ENCODE measurements at regions not wholly inside any gene's neighbourhood (a gene's known extent, or its start where the extent isn't known, plus 50 kb on each side); places are given as distances from the start of the nearest gene placed in this dataset.

DNA sequence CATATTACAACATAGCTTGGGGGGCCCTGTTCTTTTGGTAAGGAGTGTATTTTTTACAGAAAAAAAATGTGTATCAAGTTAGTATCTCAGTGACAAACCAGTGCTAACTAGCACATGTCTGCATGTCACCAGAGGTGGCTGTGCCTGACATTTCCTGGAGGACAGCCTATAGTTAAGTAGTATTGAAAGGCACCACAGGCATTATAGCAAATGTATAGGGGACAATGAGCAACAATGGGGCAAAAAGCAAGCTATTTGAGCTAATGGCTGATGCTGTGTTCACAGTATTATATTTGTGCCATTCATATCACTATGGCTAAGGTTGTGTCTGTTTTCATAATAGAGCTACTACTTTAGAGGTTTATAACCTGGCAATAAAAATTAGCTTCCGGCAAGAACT lies 1644.0 kb downstream of the MAT2B start:
- no peak for DNase-seq

DNA sequence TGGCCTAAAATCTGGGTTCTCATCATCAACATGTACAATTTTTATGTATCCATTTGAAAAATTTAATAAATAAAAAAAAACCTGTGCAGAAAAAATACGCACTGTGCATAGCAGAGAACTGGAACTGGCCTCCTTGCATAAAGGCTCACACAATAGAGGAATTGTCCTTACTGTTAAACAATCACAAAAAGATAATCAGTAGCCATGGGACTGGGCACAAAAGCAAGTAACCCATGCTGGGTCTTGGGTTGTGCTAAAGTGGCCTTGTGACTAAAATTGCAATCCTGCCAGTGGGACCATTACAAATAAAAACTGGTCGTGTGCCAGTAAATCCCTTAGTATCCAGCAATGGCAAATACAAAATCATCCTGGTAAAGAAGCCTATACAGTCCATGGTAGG lies 1646.6 kb downstream of the MAT2B start:
- no peak for DNase-seq

DNA sequence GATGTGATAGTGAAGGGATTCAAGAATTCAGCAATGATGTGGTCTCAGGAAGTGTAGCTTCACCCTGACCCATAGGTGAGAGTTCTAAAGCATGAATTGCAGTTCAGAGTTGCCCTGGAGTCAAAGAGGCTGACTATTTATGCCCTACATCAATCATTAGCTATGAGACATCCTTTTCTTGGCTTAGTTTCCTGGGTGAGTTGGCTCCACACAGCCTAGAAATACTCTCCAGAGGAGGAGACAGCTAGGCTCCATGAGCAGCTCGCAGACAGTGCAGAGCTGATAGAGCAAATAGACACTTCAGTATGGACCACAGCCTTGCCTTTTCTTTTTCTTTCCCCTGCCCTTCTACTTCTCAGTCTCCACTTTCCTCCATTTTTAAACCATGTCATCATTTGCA lies 1651.8 kb downstream of the MAT2B start:
- DNase-seq, result no peak

DNA sequence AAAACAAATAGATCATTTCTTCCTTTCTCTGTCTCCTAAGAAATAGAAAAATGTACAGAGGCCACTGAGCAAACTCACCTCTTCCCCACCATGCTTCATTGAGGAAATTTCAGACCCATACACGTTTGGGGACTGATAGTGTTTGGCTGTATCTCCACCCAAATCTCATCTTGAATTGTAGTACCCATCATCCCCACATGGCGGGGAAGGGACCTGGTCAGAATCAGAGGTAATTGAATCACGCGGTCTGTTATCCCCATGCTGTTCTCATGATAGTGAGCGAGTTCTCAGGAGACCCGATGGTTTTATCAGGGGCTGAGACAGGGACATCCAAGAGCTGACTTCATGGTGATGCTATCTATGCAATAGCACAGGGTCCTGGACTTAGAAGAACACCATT lies 1655.8 kb downstream of the MAT2B start:
- DNase-seq, result no peak

DNA sequence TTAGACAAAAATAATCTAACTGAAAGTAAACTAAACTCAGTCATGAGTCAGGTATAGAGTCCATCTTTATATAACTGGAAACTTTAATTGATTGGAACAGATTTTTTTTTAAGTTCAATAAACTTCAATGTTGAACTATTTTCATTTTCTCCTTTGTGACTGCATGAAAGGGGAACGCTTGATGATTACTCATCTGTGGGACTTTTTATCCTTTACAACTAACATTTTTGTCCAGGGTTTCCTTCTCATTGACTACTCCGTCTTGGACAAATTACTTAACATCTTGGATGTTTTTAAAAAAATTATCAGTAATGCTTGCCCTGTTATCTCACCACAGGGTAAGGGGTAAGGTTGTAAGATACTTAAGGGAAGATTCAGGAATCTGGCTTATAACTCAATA lies 1658.4 kb downstream of the MAT2B start:
- peak; percentile 22 for DNase-seq

DNA sequence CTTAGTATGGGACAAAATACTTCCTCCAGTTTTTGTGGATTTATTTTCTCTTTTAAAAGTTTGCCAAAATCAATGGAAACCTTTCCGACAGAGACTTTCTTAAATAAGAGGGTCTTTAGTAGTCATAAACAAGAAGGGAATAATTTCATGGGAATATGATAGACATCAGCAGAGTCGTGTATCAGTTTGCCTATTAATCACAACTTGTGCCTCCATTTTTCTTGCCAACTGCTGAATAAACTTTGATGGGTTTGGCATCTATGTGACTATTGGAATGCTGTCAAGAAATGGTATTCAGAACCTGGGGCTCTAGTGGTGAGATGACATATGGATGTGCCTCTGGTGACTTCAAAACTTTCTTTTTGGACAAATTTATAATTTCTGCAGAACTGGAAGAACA lies 1668.2 kb downstream of the MAT2B start:
- no peak for DNase-seq

DNA sequence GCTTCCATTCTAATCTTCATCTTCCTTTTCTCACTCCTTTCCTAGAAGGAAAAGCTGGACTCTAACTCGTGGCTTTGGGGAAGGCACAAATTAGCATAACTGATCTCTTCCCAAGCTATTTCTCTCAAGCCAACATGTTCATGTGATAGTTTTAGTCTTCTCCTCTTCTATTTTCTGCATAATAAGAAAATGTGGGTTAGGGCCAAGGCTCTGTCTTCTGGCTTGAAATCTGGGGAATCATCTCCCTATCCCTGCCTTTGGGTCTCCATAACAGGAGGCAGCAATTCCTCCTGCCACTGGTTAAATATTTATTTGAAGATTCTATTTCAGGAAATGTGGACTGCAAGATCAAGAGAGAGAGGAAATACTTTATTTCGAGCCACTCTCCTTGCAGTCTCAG lies 1669.6 kb downstream of the MAT2B start:
- DNase-seq, result no peak

DNA sequence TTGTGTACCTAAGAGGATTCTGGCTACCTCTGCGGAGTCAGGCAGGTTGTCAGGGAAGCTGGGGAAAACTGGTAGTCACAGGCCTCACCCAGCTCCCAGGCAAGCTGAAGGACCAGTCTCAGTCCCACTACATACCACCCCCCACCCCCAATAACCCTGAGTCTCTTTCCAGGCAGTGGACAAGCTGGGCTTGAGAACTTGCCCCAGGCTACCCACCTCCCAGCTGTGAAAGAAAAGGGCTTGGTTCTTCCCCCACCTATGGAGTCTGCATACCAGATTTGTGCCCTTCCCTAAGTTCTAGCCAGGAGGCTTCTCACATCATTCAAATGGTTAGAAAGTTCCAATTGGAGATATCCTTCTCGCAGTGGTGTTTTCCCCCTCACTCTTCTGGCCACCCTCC lies 1678.8 kb downstream of the MAT2B start:
- DNase-seq, result no peak

DNA sequence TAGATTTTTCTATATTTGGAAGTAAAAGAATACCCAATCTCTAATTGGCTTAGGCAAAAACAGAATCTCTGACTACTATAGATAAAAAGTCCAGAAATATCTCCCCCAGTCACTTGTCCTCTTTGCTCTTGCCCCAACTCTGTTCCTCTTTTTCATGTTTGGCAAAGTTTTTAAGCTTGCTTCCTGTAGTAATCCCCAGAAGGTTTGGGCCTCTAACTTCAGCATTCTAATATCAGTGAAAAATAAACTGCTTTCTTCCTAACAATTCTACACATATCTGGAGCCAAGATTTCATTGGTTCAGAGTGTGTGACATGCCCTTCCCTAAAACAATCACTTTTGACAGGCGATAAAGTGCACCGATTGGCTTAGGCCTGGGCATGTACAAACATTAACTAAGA lies 1680.3 kb downstream of the MAT2B start:
- peak; percentile 22 for DNase-seq

DNA sequence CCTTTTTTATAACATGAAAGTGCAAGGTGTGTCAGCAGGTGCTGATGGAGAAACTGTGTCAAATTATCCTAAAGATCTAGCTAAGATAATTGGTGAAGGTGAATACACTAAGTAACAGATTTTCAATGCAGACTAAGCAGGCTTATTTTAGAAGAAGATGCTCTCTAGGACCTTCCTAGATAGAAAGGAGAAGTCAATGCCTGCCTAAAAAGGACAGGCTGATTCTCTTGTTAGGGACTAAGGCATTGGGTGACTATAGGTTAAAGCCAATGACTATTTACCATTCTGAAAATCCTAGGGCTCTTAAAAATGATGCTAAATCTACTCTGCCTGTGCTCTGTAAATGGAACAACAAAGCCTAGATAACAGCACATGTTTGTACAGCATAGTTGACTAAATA lies 1682.4 kb downstream of the MAT2B start:
- DNase-seq, result peak; percentile 10

DNA sequence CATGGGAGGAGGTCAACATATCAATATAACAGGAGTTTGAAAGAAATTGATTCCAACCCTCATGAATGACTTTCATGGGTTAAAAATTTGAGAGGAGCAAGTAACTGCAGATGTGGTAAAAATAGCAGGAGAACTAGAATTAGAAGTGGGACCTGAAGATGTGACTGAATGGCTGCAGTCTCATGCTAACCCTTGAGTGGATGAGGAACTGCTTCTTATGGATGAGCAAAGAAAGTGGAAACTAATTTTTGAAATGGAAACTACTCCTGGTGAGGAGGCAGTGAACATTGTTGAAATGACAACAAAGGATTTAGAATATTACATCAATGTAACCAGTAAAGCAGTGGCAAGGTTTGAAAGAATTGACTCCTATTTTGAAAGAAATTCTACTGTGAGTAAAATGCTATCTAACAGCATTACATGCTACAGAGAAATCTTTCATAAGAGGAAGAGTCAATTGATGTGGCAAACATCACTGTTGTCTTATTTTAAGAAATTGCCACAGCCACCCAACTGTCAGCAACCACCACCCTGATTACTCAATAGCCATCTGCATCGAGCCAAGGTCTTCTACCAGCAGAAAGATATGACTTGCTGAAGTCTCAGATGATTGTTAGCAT lies 1683.2 kb downstream of the MAT2B start:
- DNase-seq, result peak; percentile 93

DNA sequence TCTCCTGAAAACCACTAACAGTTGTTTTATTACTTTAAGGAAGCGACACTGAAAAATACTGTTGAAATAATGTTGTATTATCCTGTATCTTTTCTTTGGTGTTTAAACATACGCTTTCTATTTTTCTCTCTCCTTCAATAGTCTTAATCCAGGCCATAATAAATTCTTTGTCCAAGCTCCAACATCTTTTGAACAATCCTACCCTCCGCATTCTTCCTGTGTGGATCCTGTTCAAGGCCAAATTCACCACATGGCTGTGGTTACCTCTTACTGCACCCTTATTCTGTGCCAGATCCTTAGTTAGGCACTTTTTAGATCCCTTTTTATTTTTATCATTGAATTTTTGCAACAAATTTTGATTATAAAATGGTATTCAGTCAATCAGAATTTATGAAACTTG lies 1691.5 kb downstream of the MAT2B start:
- DNase-seq, result no peak

DNA sequence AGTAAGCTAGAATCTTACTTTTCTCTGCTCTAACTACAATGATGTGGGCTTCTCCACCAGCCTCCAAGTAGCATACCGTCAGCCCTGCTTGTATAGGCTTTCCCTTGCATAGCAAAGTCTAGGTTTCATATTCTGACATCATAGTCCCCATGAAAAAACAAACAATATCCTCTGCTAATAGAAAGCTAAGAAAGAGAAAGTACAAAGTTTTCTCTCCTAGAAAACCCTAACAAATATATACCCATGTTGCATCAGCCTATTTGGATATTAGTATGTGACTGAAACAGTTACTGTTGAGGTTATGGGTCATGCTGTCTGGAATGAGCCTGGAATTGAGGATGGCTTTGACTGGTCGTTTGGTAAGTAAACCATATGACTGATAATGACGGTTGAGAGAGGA lies 1696.0 kb downstream of the MAT2B start:
- DNase-seq, result peak; percentile 27

DNA sequence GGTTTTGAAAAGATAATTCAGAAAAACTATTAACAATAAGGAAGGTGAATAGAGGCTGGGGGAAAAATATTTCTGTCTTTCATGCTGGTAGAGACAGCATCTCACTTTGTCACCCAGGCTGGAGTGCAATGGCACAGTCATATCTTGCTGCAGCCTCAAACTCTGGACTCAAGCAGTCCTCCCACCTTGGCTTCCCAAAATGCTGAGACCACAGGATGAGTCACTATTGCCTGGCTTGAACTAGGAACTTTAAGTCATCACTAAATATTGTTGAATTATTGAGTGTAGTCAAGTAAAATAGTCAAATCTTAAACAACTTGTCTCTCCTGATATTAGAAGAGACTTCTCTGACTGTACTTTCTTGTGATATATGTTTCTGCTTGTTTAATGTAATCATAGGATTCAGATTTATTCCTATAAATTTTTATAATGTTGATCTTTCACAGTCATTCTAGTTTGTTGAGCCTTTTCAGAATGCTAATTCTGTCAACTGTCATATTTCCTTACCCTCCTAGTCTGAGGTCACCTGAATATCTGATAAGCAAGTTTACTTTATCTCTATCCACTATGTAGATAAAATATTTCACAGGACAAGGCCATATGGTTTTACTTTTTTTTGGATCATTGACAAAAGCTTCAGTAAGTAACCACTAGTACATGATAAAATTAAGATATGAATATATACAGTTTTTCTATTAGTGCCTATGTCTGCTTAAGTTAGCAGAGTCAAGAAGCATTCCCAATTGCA lies 1696.5 kb downstream of the MAT2B start:
- DNase-seq, result peak; percentile 60

DNA sequence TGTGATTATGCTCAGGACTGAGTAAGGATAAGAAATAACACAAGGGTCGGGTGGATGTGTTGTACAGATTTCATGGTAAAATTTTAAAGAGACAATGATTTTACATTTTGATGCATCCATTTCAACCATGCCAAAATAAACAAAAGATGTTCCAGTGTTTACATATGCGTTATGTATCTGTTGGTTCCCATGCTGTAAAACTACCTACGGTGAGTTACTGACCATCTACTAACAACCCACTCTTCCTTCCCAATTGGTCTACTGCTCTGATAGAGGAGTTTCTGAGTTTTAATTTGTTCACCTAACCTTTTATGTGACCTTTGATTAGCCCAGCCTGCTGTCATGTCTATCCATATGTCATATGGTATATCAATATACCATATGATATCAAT lies 1697.1 kb downstream of the MAT2B start:
- no peak for DNase-seq

DNA sequence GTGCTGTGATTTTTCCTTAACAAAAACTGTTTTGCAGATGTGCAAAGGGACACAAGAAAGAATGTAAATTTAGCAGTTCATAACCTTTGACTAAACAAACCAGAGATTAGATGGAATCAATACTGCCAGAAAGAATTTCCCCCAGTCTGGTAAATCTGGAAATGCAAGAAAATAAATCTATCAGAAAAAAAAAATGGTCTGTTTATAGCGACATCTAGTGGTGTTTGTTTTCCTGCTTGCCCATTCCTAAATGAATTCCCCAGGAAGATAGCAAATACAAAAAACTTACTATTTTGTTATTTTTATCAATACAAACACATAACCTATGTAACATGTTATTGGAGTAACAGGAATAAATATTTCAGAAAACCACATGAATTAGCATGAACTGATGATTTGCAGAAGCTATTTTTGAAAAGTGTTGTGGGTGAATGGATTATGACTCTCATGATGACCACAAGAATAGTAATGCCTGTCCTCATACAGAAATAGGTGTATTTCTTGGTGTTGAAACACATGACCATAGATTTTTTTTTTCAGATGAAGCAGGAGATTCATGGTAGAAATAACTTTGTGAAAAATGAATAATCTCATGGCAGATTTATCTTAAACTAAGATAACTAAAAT lies 1703.8 kb downstream of the MAT2B start:
- peak; percentile 52 for DNase-seq

DNA sequence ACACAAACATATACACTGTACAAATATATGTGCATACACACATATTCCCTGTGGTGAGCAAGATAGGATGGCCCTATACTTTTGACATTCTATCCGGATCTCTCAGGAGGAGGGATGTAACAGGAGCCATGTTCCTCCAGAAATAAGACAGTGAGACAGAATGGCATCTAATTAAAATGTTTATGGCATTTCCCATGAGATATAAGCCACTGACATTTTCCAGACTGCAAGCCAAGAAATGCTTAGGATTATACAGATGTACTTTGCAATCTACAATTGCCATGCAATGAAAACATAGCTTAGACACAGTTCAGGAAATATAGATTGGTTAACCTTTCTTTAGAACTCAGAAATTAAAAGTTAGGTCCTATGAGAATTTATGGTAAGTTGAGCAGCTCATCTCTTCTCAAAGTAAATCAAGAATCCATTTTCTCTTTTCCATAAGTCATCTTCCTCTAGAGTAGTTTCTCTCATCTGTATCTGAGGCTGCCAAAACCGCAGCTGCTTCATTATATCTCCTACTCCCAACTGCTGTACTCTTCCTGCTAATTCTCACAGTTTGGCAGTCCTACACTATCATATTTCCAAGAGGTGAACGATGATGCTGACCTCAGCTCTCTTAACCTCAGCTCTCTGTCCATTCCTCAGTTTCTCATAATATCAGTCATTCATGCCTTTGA lies 1719.1 kb downstream of the MAT2B start:
- DNase-seq, result no peak

DNA sequence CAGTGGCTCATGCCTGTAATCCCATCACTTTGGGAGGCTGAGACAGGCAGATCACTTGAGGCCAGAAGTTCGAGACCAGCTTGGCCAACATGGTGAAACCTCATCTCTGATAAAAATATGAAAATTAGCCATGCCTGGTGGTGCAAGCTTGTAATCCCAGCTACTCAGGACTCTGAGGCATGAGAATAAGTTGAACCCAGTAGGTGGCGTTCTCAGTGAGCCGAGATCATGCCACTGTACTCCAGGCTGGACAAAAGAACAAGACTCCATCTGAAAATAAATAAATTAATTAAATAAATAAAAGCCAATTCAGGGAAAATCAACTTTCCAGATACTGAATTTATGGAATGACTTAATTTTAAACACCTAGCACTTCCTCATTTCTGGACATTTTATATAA lies 1722.1 kb downstream of the MAT2B start:
- DNase-seq, result no peak

DNA sequence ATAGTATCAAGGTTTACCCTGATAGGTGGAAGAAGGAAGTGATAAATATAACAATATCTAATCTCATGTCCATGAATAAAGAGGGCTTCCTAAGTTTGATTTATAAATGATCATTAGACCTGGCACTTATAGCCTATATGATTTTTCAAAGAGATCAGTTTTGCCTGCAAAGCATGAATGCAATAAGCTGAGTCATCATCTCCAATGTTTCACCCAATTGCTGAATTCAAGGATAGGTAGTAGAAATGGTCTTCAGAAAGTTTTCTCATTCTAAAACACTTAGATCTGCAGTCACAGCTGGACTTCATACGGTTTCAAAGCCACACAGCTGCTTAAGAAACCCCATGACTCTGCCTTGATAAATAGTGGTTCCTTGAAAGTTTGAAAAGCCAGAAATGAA lies 1722.8 kb downstream of the MAT2B start:
- no peak for DNase-seq

DNA sequence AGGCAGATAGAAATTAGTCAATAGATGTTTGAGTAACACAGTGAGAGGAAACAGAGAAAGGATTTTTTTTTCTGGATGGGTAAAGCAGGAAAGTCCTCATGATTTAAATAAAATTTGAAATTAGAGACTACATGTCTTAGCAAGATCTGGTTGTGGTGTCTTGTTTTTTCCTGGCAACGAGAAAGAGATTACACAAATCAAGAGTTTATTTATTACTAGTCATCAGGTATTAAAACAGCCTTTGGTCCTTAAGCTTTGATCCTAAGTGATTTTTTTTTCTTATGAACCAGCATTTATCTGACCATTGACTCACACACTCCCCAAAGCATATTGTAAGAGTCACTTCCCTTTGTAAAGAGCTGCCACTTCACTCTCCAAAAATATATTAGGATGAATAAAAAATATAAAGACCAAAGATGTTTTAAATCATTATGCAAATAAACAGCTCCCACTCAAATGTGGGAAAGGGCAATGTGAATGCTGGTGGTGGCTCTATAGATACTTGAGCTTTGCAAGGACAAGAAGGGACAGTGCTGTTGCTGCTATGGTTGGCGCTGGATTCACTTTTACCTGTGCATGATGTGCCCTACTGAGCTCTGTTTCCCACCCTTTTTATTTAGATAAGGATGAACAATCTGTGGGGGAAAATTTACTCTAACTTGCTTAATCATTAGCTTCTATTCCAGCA lies 1726.5 kb downstream of the MAT2B start:
- DNase-seq, result no peak

DNA sequence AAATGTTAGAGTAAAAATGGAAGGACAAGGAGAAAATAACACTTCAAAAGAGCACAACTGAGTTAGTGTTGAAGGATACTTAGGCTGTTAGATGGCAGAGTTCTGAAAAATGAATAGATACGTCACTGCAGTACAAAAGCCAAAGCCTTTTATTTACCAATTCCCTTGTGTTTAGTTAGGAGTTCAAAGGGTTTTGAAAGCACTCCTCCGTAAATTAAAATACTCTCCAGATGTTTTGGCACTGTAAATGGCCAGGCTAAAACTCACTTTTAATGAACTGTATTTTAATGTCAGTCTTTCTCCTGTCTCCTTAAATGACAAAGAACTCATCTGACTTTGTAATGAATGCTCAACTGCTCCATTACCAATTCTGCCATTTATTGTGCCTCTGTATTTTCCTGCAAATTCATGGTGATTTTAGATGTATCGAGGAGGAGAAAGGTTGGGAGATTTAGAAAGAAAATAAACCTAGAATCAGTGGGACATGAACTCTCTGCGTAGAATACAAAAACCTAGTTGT lies 1727.2 kb downstream of the MAT2B start:
- DNase-seq, result no peak

DNA sequence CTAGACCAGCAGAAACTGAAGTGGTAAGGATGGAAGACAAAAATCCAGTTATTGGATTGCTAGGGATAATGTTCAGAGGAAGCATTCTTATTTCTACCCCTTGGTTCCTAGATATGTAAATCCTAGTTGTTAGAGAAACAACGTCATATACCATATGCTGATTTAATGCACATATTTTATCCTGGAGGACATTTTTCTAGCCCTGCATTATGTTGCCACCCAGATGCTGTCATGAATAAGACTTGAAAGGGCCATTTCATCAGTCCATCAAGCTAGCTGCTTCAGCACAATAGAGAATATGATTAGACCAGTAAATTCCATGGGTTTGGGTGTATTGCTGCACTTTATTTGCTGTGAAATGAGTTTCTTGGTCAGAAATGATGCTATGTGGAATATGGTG lies 1736.4 kb downstream of the MAT2B start:
- no peak for DNase-seq

DNA sequence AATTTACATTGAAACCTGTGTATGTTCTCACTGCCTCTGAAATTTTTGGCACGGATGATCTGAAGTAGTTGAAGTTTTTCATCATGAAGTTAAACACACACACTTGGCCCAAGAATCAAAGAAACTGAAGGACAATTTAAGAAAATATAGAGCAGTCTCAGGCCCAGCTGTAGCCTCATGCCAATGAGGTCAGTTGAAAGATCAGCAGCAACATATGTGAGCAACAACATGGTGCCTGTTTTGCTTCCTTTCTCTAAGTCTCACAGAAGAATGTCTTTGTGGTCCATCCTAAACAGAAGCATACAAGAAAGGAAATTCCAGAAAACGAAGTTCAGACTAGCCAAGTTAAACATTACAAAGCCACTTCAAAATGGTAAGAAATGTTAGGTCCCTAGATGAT lies 1737.2 kb downstream of the MAT2B start:
- no peak for DNase-seq

All from inflammatory macrophage treated with lipopolysaccharide for 4 hours (primary cell).